GM21737 (cell line): ENCODE measurements at regions not wholly inside any gene's neighbourhood (a gene's known extent, or its start where the extent isn't known, plus 50 kb on each side); places are given as distances from the start of the nearest gene placed in this dataset.

ENCODE experiments used
- ATAC-seq: cut with Tn5 transposase; IDR thresholded peaks from one replicate; pipeline ENCODE4 v1.9.1; 2021; ENCODE audit warnings: mild to moderate bottlenecking, moderate library complexity; ENCODE audit not compliant: unreplicated experiment

- no peak for ATAC-seq
These were observed 126.7 kb upstream of the PARP11 start for GRCh38 chr12:3999904-4000303.

GRCh38 chr12:3998968-3999792 lies 126.0 kb upstream of the PARP11 start:
- no peak for ATAC-seq

- no peak for ATAC-seq
These were observed 125.2 kb upstream of the PARP11 start for GRCh38 chr12:3998397-3998796.

GRCh38 chr12:3996322-3996721 lies 123.1 kb upstream of the PARP11 start:
- ATAC-seq = no peak

GRCh38 chr12:3995306-3995705 lies 122.1 kb upstream of the PARP11 start:
- no peak for ATAC-seq

- no peak for ATAC-seq
These were observed 121.3 kb upstream of the PARP11 start for GRCh38 chr12:3994500-3994899.

- ATAC-seq = no peak
These were observed 119.7 kb upstream of the PARP11 start for GRCh38 chr12:3992945-3993344.

GRCh38 chr12:3991798-3992580 lies 118.8 kb upstream of the PARP11 start:
- no peak for ATAC-seq

- ATAC-seq = no peak
These were observed 117.5 kb upstream of the PARP11 start for GRCh38 chr12:3990501-3991280.

GRCh38 chr12:3989218-3989550 lies 116.0 kb upstream of the PARP11 start:
- ATAC-seq = no peak

- ATAC-seq = no peak
These were observed 115.5 kb upstream of the PARP11 start for GRCh38 chr12:3988519-3989217.

GRCh38 chr12:3987571-3987970 lies 114.4 kb upstream of the PARP11 start:
- no peak for ATAC-seq

- ATAC-seq = no peak
These were observed 107.5 kb upstream of the PARP11 start for GRCh38 chr12:3980504-3981272.

GRCh38 chr12:3977621-3978020 lies 104.4 kb upstream of the PARP11 start:
- ATAC-seq = no peak

- ATAC-seq = no peak
These were observed 103.2 kb upstream of the PARP11 start for GRCh38 chr12:3976351-3976938.

- ATAC-seq = no peak
These were observed 102.5 kb upstream of the PARP11 start for GRCh38 chr12:3975652-3976051.

- no peak for ATAC-seq
These were observed 101.7 kb upstream of the PARP11 start for GRCh38 chr12:3974883-3975282.

GRCh38 chr12:3973973-3974644 lies 100.9 kb upstream of the PARP11 start:
- ATAC-seq = no peak

GRCh38 chr12:3973269-3973884 lies 100.2 kb upstream of the PARP11 start:
- no peak for ATAC-seq
